GM10266 (cell line): ENCODE measurements at regions not wholly inside any gene's neighbourhood (a gene's known extent, or its start where the extent isn't known, plus 50 kb on each side); places are given as distances from the start of the nearest gene placed in this dataset.
"Not testable (repeated sequence)": the region's sequence is repeated elsewhere in the genome, so short reads cannot be mapped to it uniquely, and the experiment has no call there.

Experiments used
- DNase-seq: peaks from one replicate; pipeline ENCODE4 v3.0.0; 2012; ENCODE audit errors: extremely low spot score
- CTCF ChIP-seq: IDR thresholded peaks from 2 replicates; pipeline ENCODE4 v1.5.1; 2012; ENCODE audit warnings: mild to moderate bottlenecking, low read depth; ENCODE audit not compliant: control insufficient read depth, insufficient read depth; ENCODE audit errors: missing control alignments

DNA sequence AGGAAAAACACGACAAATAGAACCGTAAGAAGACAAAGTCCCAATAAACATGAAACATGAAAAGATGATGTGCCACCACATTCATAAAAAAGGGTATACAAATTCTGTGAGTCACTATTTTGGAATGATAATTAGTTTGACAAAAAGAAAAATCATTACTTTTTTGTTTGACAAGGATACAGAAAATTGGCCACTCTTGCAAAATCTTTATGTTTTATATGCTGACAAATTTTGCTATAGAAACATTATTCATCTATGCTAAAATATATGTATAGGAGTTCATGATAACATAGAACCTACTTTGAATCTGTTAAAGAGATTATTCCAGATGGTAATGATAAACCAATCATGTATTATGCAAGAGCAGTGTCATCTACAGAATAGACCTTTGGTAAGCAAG, 1201.0 kb downstream of the FSCB start:
- no peak for DNase-seq
- TF ChIP-seq CTCF: no peak

- no peak for DNase-seq
- TF ChIP-seq CTCF: no peak
Measured at GRCh38 chr14:43297794-43298193, 1209.3 kb downstream of the FSCB start.

DNA sequence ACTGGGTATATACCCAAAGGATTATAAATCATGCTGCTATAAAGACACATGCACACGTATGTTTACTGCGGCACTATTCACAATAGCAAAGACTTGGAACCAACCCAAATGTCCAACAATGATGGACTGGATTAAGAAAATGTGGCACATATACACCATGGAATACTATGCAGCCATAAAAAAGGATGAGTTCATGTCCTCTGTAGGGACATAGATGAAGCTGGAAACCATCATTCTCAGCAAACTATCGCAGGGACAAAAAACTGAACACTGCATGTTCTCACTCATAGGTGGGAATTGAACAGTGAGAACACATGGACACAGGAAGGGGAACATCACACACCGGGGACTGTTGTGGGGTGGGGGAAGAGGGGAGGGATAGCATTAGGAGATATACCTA, 1211.0 kb downstream of the FSCB start:
- not testable (repeated sequence) for DNase-seq

GRCh38 chr14:43285575-43285974, 1221.5 kb downstream of the FSCB start:
- DNase-seq: no peak
- TF ChIP-seq CTCF: no peak

GRCh38 chr14:43260056-43260455, 1247.0 kb downstream of the FSCB start:
- TF ChIP-seq CTCF: no peak
- no peak for DNase-seq

GRCh38 chr14:43258396-43258795, 1248.7 kb downstream of the FSCB start:
- no peak for TF ChIP-seq CTCF
- DNase-seq: no peak

DNA sequence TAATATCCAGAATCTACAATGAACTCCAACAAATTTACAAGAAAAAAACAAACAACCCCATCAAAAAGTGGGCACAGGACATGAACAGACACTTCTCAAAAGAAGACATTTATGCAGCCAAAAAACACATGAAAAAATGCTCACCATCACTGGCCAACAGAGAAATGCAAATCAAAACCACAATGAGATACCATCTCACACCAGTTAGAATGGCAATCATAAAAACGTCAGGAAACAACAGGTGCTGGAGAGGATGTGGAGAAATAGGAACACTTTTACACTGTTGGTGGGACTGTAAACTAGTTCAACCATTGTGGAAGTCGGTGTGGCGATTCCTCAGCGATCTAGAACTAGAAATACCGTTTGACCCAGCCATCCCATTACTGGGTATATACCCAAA, 1250.1 kb downstream of the FSCB start:
- DNase-seq: not testable (repeated sequence)

GRCh38 chr14:43252866-43253265, 1254.2 kb downstream of the FSCB start:
- TF ChIP-seq CTCF: no peak
- DNase-seq: no peak
